OCI-LY1 (cell line): ENCODE measurements at regions not wholly inside any gene's neighbourhood (a gene's known extent, or its start where the extent isn't known, plus 50 kb on each side); places are given as distances from the start of the nearest gene placed in this dataset.

ENCODE experiments used
- H2AFZ ChIP-seq: fragments of 200-600 bp; sonication (generic), shearing (Covaris generic); 2 replicates; pipeline ENCODE4 v1.6.0; 2014; ENCODE audit warnings: antibody characterized with exemption, mild to moderate bottlenecking, low read length
- H3F3A ChIP-seq: fragments of 200-600 bp; sonication (generic), shearing (Covaris generic); 2 replicates; pipeline ENCODE4 v1.6.0; 2014; ENCODE audit warnings: mild to moderate bottlenecking, antibody characterized with exemption, low read length, moderate library complexity; ENCODE audit not compliant: insufficient read depth
- H3K27ac ChIP-seq: fragments of 200-600 bp; sonication (generic); 2 replicates; pipeline ENCODE4 v1.5.1; 2014; ENCODE audit warnings: low read length, mixed run types, mild to moderate bottlenecking, low read depth; ENCODE audit not compliant: poor library complexity, severe bottlenecking
- H3K27me3 ChIP-seq: fragments of 200-600 bp; sonication (generic); 2 replicates; pipeline ENCODE4 v1.6.0; 2014; ENCODE audit warnings: antibody characterized with exemption, mild to moderate bottlenecking, low read length, moderate library complexity; ENCODE audit not compliant: insufficient read depth
- H3K36me3 ChIP-seq: fragments of 200-600 bp; sonication (generic); 2 replicates; pipeline ENCODE4 v1.6.1; 2014; ENCODE audit warnings: mild to moderate bottlenecking, antibody characterized with exemption, low read length, moderate library complexity, mixed read lengths; ENCODE audit not compliant: insufficient read depth
- H3K4me1 ChIP-seq: fragments of 200-600 bp; sonication (generic); 2 replicates; pipeline ENCODE4 v1.5.1; 2014; ENCODE audit warnings: mild to moderate bottlenecking, low read length, moderate library complexity; ENCODE audit not compliant: insufficient read depth, severe bottlenecking
- H3K4me2 ChIP-seq: fragments of 200-600 bp; sonication (generic), shearing (Covaris generic); 2 replicates; pipeline ENCODE4 v1.6.1; 2014; ENCODE audit warnings: low read length
- H3K4me3 ChIP-seq: fragments of 200-600 bp; sonication (generic); 2 replicates; pipeline ENCODE4 v1.5.1; 2014; ENCODE audit warnings: low read length, low read depth, mild to moderate bottlenecking, mixed read lengths; ENCODE audit not compliant: poor library complexity, severe bottlenecking
- H3K79me2 ChIP-seq: fragments of 200-600 bp; shearing (Covaris generic); 2 replicates; pipeline ENCODE4 v1.6.1; 2016; ENCODE audit warnings: mixed run types, low read length, mixed read lengths; ENCODE audit not compliant: insufficient read depth
- H3K9ac ChIP-seq: fragments of 200-600 bp; sonication (generic), shearing (Covaris generic); 2 replicates; pipeline ENCODE4 v1.6.1; 2014; ENCODE audit warnings: mild to moderate bottlenecking, low read length, mixed read lengths
- H3K9me2 ChIP-seq: fragments of 200-600 bp; sonication (generic), shearing (Covaris generic); 2 replicates; pipeline ENCODE4 v1.6.1; 2014; ENCODE audit warnings: low read depth, mild to moderate bottlenecking, low read length, mixed read lengths
- H3K9me3 ChIP-seq: fragments of 200-600 bp; shearing (Covaris generic); 2 replicates; pipeline ENCODE4 v1.6.1; 2014; ENCODE audit warnings: low read length, mixed read lengths
- H4K20me1 ChIP-seq: fragments of 200-600 bp; sonication (generic), shearing (Covaris generic); 2 replicates; pipeline ENCODE4 v1.6.0; 2016; ENCODE audit warnings: mild to moderate bottlenecking, low read length; ENCODE audit not compliant: insufficient read depth
- EZH2 ChIP-seq: fragments of 200-600 bp; sonication (generic), shearing (Covaris generic); IDR thresholded peaks from 2 replicates; pipeline ENCODE4 v1.8.0; 2017; ENCODE audit warnings: borderline replicate concordance, mixed run types, mild to moderate bottlenecking, antibody characterized with exemption, low read length, moderate library complexity, mixed read lengths
- TF ChIP-seq, protein P1 (sequence below): fragments of 200-600 bp; sonication (generic), shearing (Covaris generic); IDR thresholded peaks from 2 replicates; pipeline ENCODE4 v1.5.1; 2017; ENCODE audit warnings: mild to moderate bottlenecking, antibody characterized with exemption, low read length, moderate library complexity, mixed read lengths

DNA sequence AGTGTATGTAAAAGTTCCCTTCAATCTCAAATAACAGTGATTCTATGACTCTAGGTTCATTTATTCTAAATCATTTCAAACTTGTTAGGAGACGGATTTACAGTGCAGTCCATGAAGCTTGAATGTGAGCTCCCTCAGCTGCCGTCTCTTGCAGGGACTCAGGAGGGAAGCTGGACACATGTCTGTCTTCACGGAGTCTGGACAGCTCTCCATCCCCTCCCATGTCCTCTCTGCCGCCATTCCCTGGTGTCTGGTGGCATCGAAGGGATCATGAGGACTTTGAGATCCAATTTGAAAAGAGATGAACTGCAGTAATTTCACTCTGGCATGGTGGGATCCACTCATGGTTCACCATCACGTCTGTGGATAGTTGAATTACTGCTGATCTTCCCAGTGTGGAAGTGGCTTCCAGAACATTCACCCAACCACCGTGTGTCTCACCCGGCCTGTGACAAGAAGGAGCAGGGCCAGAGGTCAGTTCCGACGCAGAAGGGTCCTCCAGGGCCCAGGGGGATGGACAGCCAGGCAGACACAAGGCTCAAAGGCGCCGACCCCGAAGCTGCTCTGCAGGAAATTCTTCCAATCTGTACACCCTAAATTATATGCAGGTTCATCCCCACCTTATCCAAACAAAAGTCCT is 370.1 kb downstream of the THBS2 start:
- H3K4me3 ChIP-seq, result no peak overlapping the region
- H3K4me1 ChIP-seq, result no peaks in the 10 kb centered on the region
- no peaks in the 10 kb centered on the region for H3K9me3 ChIP-seq
- H3K36me3 ChIP-seq, result no peaks in the 10 kb centered on the region
- H3K27ac ChIP-seq, result no peak overlapping the region
- no peak overlapping the region for H2AFZ ChIP-seq
- no peaks in the 10 kb centered on the region for H3K79me2 ChIP-seq
- no peaks in the 10 kb centered on the region for H3K9me2 ChIP-seq
- H4K20me1 ChIP-seq, result no peaks in the 10 kb centered on the region
- H3K4me2 ChIP-seq, result no peak overlapping the region
- H3K9ac ChIP-seq, result no peak overlapping the region
- H3F3A ChIP-seq, result no peaks in the 10 kb centered on the region
- no peaks in the 10 kb centered on the region for H3K27me3 ChIP-seq
- TF ChIP-seq, protein P1, sequence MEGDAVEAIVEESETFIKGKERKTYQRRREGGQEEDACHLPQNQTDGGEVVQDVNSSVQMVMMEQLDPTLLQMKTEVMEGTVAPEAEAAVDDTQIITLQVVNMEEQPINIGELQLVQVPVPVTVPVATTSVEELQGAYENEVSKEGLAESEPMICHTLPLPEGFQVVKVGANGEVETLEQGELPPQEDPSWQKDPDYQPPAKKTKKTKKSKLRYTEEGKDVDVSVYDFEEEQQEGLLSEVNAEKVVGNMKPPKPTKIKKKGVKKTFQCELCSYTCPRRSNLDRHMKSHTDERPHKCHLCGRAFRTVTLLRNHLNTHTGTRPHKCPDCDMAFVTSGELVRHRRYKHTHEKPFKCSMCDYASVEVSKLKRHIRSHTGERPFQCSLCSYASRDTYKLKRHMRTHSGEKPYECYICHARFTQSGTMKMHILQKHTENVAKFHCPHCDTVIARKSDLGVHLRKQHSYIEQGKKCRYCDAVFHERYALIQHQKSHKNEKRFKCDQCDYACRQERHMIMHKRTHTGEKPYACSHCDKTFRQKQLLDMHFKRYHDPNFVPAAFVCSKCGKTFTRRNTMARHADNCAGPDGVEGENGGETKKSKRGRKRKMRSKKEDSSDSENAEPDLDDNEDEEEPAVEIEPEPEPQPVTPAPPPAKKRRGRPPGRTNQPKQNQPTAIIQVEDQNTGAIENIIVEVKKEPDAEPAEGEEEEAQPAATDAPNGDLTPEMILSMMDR, result no peak
- no peak for TF ChIP-seq EZH2

DNA sequence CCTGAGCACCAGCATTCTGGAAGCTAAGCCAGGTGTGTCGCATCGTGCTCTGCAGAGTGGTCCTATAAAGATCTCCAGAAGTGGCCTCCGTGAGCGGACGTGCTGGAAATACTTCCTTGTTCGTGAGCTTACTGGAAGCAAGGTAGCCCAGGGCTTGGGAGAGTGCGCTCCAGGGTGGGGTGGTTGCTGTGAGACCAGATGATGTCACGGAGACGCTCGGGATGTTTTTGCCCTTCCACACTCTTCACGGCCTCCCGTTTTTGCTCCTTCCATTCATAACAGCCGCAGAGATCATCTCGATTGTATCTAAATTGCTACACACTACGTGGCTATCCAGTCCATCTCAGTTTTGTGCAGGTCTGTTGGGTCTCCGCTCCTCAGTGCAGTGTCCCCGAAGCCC is 373.4 kb downstream of the THBS2 start:
- no peaks in the 10 kb centered on the region for H3F3A ChIP-seq
- no peaks in the 10 kb centered on the region for H3K4me1 ChIP-seq
- H3K9me3 ChIP-seq, result no peaks in the 10 kb centered on the region
- no peak overlapping the region for H2AFZ ChIP-seq
- H4K20me1 ChIP-seq, result no peaks in the 10 kb centered on the region
- H3K9me2 ChIP-seq, result no peaks in the 10 kb centered on the region
- TF ChIP-seq EZH2, result no peak
- TF ChIP-seq, protein P1, result no peak
- H3K4me2 ChIP-seq, result no peak overlapping the region
- H3K27me3 ChIP-seq, result no peaks in the 10 kb centered on the region
- H3K4me3 ChIP-seq, result no peak overlapping the region
- H3K9ac ChIP-seq, result no peak overlapping the region
- H3K79me2 ChIP-seq, result no peaks in the 10 kb centered on the region
- no peak overlapping the region for H3K27ac ChIP-seq
- no peaks in the 10 kb centered on the region for H3K36me3 ChIP-seq

DNA sequence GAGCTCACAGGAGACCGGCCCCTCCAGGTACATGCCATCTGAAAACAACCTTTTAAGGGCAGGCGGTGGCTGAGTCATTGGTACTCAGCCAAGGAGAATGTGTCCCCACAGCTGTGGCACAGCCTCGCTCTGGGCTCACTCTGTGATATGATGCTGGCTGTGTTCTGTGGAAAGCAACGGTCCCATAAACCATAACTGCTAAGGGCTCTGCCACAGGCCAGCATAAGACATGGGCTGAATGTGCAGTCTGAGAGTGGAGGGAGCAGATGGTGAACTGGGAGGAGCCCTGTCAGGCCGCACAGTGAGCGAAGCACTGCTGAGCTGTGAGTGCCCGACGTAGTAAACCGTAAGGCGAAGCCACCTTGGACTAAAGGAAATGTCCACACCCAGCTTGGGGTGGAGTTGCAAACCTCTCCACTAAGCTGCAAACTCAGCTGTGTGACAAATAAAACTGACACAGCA is 375.8 kb downstream of the THBS2 start:
- Histone ChIP-seq H2AFZ (no peak overlapping the region), H3K9me3 (no peaks in the 10 kb centered on the region), H3F3A (no peaks in the 10 kb centered on the region), H3K27me3 (0 out of 2 replicates have a peak, but pooled peaks cover 7% of the 10 kb centered on the region), H3K9ac (no peak overlapping the region), H3K9me2 (no peaks in the 10 kb centered on the region), H3K36me3 (no peaks in the 10 kb centered on the region), H3K4me2 (no peak overlapping the region), H3K27ac (no peak overlapping the region), H4K20me1 (no peaks in the 10 kb centered on the region), H3K79me2 (no peaks in the 10 kb centered on the region), H3K4me1 (no peaks in the 10 kb centered on the region), H3K4me3 (no peak overlapping the region)
- TF ChIP-seq, protein P1, result no peak
- TF ChIP-seq EZH2, result no peak
